Urinary bladder (tissue), 3 donors: ENCODE measurements at regions not wholly inside any gene's neighbourhood (a gene's known extent, or its start where the extent isn't known, plus 50 kb on each side); places are given as distances from the start of the nearest gene placed in this dataset.

Experiments
- DNase-seq: peaks from one replicate; pipeline ENCODE4 v3.0.0-alpha.2; 2015; ENCODE audit errors: extremely low spot score
- H3K27ac ChIP-seq: one replicate; pipeline ENCODE4 v1.5.1; 2013; ENCODE audit warnings: low read depth, mild to moderate bottlenecking, moderate library complexity
- H3K36me3 ChIP-seq: one replicate; pipeline ENCODE4 v1.6.1; 2013; ENCODE audit warnings: mild to moderate bottlenecking, moderate library complexity; ENCODE audit not compliant: insufficient read depth
- H3K4me1 ChIP-seq: one replicate; pipeline ENCODE4 v1.6.1; 2013; ENCODE audit warnings: mild to moderate bottlenecking, moderate library complexity; ENCODE audit not compliant: insufficient read depth
- H3K4me3 ChIP-seq: one replicate; pipeline ENCODE4 v1.5.1; 2013; ENCODE audit warnings: low read depth, low read length
- WGBS: extraction: QIAGEN DNeasy Blood & Tissue Kit; methylation state at CpG from one replicate; pipeline ENCODE4 v1.1.7; 2013; 5-methylcytosine and 5-hydroxymethylcytosine counted together
- donor health status: healthy with polysubstance abuse.
- donor health status: healthy.

DNA sequence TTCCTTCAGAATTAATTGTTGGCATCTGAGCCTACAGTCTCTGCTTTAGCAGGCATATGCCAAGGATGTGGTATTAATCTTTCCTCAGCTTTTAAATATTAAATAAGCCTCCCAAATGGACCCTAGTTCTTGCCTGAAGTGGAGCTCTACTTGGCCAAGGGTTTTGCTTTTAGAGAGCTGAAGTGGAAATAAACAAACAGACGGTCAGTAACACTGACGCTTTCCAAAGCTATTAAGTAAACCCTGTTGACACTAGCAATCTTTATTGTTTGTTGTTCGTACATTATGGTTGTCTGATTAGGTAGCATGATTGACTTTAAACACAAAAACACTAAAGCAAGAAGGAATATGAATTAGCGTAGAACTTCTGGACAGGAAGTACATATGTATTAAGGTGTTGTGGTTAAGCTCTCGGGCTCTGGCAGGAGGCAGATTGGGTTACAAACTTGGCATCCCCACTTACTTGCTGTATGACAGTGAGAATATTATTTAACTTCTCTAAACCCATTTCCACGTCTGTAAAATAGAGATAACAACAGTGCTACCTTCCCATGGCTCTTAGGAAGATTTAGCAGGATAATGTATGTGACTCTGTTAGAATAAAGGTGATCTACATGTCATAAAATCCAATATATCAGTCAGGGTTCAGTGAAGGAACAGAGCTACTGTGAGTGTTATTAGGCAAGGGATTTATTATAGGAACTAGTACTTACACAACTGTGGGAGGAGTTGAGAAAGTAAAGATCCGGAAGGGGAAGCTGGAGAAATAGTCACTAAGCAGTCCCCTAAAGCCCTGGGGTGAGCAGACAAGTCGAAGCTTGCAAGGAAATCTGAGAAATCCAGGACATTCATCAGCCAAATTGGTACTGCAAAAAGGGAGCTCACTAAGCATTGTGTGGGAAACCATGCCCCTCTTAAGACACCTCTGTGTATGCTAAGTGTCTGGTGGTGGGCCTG is 92.2 kb upstream of the ATF7IP start:
- no peak for DNase-seq
- Histone ChIP-seq H3K4me1 (no peaks in the 10 kb centered on the region), H3K27ac (peak overlapping the region; percentile 60), H3K4me3 (no peak overlapping the region), H3K36me3 (no peaks in the 10 kb centered on the region)
- 35% methylated on average over 8 of the region's 8 CpGs for WGBS

DNA sequence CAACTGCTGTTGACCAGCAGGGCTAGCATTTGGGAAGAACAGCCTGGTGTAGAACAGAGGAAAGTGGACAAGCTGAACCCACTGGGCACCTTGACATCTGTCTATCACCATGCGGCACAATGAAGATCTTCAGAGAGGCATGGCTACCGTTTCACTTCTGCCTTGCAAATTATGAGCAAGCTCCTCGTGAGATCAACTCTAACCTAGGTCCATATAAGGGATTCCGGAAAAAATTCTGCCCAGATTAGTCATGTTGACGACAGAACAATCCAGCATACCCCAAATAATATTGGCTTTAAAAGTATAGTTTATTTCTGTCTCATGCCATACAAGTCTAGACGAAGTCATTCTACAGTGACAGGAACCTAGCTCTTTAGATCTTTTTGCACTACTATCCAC is 91.6 kb upstream of the ATF7IP start:
- DNase-seq: no peak
- Histone ChIP-seq H3K4me1 (no peaks in the 10 kb centered on the region), H3K27ac (no peak overlapping the region), H3K36me3 (no peaks in the 10 kb centered on the region), H3K4me3 (no peak overlapping the region)
- WGBS: 84% methylated on average over 6 of the region's 6 CpGs

DNA sequence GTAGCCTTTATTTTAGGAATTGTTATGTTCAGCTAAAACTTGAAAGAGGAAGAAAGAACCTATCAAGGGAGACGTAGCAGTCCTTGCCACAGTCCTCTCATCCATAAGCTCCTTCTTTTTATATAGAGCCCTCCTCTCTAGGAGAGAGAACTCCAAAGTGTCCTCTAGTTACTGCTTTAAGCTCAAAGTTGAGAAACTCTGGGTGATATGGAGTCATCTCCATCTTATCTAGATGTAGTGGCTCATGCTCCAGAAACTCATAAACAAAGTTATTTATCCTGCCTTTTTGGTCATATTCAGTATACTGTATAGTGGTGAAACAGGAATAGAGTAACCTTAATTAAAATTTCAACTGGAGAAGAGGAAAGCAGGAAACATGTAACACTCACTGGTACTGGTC is 90.4 kb upstream of the ATF7IP start:
- 95% methylated on average over 1 of the region's 1 CpG for WGBS

DNA sequence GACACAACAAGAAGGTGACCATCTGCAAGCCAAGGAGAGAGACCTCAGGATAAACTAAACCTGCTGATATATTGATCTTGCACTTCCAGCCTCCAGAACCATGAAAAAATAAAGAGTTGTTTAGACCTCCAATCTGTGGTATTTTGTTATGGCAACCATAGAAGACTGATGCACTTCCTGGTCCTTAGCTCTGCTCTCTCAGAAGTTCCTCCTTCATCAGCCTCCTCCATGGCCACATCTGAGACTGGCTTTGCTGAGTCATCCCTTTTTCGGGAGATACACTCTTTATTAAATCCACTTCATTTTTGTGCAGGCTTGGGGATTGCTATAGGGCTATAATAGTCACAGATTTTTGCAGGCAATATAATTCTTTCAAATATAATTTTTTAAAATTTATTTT is 89.6 kb upstream of the ATF7IP start:
- no peak for DNase-seq
- Histone ChIP-seq H3K36me3 (no peaks in the 10 kb centered on the region), H3K27ac (no peak overlapping the region), H3K4me1 (no peaks in the 10 kb centered on the region), H3K4me3 (no peak overlapping the region)
- 84% methylated on average over 1 of the region's 1 CpG for WGBS

More for the DNA sequence above, 90.4 kb upstream of the ATF7IP start:
- Histone ChIP-seq H3K36me3 (no peaks in the 10 kb centered on the region), H3K27ac (no peak overlapping the region), H3K4me3 (no peak overlapping the region), H3K4me1 (no peaks in the 10 kb centered on the region)
- no peak for DNase-seq

DNA sequence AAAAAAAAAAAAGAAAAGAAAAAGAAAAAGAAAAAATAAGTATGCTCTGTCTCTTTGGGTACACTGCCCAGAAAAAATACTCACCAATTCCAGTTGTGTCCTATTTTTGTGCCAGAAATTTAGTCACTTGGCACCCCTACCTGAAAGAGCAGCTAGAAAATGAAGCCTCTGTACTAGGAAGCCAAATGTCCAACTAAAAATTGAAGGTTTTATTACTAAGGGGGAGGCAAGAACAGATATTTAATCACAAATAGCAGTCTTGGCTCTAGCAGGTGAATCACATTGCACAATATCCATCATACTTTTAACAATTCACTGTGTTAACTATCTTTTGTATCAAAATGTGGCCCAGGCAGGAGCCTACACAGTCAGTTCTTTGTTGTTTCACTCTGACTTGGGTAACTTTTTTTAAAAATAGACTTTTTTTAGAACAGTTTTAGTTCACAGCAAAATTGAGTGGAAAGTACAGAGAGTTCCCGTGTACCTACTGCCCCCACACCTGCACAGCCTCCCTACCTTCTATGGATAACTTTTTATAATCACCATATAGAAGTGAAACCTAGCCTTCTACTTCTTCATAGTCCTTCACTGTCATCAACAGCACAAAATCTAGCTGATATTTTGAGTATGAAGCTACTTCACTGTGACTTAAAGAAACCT is 87.1 kb upstream of the ATF7IP start:
- WGBS: 34% methylated on average over 1 of the region's 1 CpG

DNA sequence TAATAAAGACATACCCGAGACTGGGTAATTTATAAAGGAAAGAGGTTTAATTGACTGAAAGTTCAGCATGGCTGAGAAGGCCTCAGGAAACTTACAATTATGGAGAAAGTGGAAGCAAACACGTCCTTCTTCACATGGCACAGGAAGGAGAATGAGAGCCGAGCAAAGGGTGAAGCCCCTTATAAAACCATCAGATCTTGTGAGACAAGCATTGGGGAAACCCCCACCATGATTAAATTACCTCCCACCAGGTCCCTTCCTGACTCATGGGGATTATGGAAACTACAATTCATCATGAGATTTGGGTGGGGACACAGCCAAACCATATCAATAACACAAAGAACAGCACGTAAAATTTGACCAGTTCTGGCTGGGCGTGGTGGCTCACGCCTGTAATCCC is 85.6 kb upstream of the ATF7IP start:
- no peaks in the 10 kb centered on the region for H3K36me3 ChIP-seq
- H3K4me3 ChIP-seq: no peak overlapping the region
- H3K4me1 ChIP-seq: no peaks in the 10 kb centered on the region
- H3K27ac ChIP-seq: no peak overlapping the region
- no peak for DNase-seq
- 91% methylated on average over 6 of the region's 6 CpGs for WGBS

More for the DNA sequence above, 87.1 kb upstream of the ATF7IP start:
- Histone ChIP-seq H3K4me3 (no peak overlapping the region), H3K27ac (no peak overlapping the region), H3K36me3 (no peaks in the 10 kb centered on the region), H3K4me1 (no peaks in the 10 kb centered on the region)
- no peak for DNase-seq

DNA sequence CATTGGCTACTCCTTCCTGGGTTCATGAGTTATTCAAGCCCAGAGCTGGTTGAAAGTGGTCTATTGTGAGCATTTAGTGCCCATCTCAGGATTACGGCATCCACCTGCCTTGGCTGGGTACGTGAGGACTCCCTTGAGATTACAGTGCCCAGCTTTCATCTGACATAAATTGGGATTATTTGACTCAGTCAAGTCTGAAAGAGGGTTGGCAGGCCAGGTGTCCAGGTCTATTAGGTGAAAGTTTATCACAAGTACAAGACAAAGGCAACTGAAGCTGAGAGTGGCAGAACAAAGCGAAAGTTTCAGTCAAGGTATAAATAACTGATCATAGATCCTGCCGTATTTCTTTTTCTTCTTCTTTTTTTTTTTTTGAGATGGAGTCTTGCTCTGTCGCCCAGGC is 84.6 kb upstream of the ATF7IP start:
- Histone ChIP-seq H3K27ac (no peak overlapping the region), H3K36me3 (no peaks in the 10 kb centered on the region), H3K4me1 (no peaks in the 10 kb centered on the region), H3K4me3 (no peak overlapping the region)
- no peak for DNase-seq
- WGBS: 98% methylated on average over 5 of the region's 5 CpGs

DNA sequence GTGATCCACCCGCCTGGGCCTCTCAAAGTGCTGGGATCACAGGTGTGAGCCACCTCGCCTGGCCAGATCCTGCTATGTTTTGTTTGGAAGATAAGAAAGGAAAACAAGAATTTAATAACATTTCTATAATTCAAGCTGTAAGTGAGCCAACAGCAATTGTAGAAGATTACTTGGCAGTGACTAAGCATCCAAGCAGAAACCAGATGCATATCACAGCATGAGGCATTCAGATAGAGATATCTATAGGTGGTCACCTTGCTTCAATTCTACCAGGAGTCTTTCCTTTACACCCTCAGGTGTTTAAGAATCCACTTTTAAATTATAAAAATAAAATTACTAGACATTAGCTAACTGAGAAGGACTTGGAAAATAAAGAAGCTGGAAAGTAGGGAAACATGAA is 83.9 kb upstream of the ATF7IP start:
- WGBS: 94% methylated on average over 2 of the region's 2 CpGs
- no peak overlapping the region for H3K4me3 ChIP-seq
- no peaks in the 10 kb centered on the region for H3K4me1 ChIP-seq
- H3K36me3 ChIP-seq: no peaks in the 10 kb centered on the region
- DNase-seq: no peak
- H3K27ac ChIP-seq: no peak overlapping the region

DNA sequence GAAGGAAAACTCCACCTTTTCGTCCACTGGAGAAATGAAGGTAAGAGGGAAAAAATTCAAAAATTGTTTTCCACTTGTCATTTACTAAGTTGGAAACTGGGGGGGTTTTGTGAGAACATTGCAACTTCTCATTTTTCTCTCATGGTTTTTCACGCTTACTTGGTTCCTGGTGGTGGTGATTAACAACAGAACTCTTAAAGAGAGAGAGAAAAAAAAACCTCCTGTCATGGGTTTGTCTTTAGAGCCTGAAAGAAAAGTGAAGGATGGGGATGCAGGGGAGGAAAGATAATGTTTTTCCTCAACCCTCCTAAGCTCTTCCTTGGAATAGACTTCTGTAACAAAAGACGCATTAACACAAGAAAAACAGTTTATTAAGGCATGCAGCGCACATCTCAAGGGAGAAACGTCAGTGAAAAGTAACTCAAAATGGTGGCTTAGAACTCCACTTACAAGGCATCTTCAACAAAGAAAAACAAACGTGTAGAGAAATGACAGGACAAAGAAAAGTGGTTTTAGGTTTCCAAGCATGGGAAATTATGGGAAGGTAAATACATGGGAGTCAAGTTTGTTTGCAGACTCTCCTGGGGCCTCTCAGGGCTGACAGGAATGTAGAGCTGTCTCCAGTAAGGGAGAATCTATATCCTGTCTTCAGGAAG is 81.9 kb upstream of the ATF7IP start:
- 61% methylated on average over 6 of the region's 6 CpGs for WGBS
- Histone ChIP-seq H3K4me1 (no peaks in the 10 kb centered on the region), H3K27ac (no peak overlapping the region), H3K36me3 (no peaks in the 10 kb centered on the region), H3K4me3 (no peak overlapping the region)
- DNase-seq: no peak

DNA sequence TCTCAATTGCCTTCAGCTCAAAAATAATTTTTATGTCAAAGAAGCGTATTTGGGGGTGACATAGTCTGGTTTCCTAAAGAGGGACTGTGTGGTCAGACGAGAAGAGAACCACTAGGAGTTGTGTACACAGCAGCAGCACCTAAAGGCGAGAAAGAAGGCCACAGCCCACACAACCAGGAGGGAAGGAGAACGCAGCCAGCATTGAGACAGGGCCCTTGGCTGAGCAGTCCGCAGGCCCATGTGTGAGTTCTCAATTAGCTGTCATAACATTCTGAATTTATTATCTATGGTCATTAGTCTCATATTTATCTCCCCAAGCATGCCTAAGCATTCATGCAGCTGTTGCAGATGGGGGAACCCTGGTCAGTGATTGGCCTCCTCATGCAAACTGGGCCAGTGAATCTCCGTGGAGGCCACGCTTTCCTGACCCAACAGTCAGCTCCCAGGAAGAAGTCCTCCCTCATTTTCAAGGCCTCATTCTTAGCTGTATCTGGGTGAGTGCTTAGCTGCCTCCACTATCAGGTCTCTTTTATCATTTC is 81.2 kb upstream of the ATF7IP start:
- 48% methylated on average over 7 of the region's 7 CpGs for WGBS
- Histone ChIP-seq H3K27ac (no peak overlapping the region), H3K36me3 (no peaks in the 10 kb centered on the region), H3K4me3 (no peak overlapping the region), H3K4me1 (no peaks in the 10 kb centered on the region)
- peak; percentile 66 for DNase-seq

DNA sequence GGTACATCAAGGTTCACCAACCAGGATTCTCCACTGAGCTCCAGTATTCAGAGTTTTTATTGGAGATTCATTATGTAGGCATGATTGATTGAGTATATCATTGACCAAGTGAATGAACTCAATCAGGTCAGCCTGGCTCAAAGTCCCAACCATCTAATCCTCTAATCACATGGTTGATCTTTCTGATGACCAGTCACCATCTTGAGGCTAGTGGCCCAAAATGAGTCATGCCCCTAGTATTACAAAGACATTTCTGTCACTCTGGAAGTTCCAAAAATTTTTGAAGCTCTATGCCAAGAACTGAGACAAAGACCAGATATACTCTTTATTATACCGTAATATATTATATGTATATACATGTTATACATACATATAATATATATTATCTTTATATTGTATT is 75.9 kb upstream of the ATF7IP start:
- DNase-seq: no peak
- Histone ChIP-seq H3K4me3 (no peak overlapping the region), H3K27ac (no peak overlapping the region), H3K36me3 (no peaks in the 10 kb centered on the region), H3K4me1 (no peaks in the 10 kb centered on the region)
- WGBS: 41% methylated on average over 1 of the region's 1 CpG

DNA sequence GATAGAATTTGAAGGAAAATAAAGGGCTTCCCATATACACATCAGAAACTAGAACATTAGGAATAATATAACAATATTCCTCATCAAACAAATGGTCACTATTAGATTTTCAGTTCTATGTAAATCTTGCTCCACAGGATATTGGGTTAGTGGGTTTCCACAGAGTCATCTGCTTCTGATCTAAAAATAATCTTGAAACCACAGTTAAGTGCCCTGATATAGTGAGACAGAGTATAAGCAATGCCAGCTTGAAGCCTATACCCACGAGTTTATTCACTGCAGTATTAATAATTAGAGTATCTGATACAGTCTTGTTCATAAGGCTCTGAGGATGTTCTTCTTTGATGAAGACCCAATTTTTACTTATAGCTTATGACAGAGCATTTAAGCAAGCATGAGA is 74.5 kb upstream of the ATF7IP start:
- H3K4me3 ChIP-seq: no peak overlapping the region
- no peak overlapping the region for H3K27ac ChIP-seq
- H3K36me3 ChIP-seq: no peaks in the 10 kb centered on the region
- DNase-seq: no peak
- 71% methylated on average over 1 of the region's 1 CpG for WGBS
- no peaks in the 10 kb centered on the region for H3K4me1 ChIP-seq

DNA sequence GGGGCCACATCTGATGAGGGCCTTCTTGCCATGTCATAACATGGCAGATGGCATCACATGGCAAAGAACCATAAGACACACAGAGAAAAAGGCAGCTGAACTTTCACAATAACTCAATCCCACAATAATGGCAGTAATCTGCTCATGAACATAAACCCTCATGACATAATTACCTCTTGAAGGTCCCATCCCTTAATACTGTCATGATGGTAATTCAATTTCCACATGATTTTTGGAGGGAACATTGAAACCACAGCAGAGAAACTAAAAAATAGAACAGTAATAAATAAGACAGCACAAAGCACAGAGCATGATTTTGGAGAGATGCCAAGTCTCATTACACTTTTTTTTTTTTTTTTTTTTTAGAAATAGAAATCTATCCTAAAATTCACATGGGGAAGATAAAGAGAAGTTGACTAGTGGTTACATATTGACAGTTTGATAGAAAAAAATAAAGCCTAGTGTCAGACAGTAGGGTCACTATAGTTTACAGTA is 61.8 kb upstream of the ATF7IP start:
- Histone ChIP-seq H3K4me1 (no peaks in the 10 kb centered on the region), H3K27ac (no peak overlapping the region), H3K36me3 (no peaks in the 10 kb centered on the region), H3K4me3 (no peak overlapping the region)
- DNase-seq: no peak
